MM.1S (cell line): ENCODE measurements at regions not wholly inside any gene's neighbourhood (a gene's known extent, or its start where the extent isn't known, plus 50 kb on each side); places are given as distances from the start of the nearest gene placed in this dataset.

Source experiments
- EZH2 ChIP-seq: fragments of 300-600 bp; sonication (generic); optimal IDR thresholded peaks from 2 replicates; pipeline ENCODE3; 2017; ENCODE audit warnings: low read depth, mild to moderate bottlenecking, antibody characterized with exemption, low read length, mixed read lengths
- TF ChIP-seq, protein P1 (sequence below): fragments of 300-600 bp; sonication (generic); IDR thresholded peaks from 2 replicates; pipeline ENCODE4 v1.5.1; 2016; ENCODE audit warnings: antibody characterized with exemption, low read length, mixed read lengths

DNA sequence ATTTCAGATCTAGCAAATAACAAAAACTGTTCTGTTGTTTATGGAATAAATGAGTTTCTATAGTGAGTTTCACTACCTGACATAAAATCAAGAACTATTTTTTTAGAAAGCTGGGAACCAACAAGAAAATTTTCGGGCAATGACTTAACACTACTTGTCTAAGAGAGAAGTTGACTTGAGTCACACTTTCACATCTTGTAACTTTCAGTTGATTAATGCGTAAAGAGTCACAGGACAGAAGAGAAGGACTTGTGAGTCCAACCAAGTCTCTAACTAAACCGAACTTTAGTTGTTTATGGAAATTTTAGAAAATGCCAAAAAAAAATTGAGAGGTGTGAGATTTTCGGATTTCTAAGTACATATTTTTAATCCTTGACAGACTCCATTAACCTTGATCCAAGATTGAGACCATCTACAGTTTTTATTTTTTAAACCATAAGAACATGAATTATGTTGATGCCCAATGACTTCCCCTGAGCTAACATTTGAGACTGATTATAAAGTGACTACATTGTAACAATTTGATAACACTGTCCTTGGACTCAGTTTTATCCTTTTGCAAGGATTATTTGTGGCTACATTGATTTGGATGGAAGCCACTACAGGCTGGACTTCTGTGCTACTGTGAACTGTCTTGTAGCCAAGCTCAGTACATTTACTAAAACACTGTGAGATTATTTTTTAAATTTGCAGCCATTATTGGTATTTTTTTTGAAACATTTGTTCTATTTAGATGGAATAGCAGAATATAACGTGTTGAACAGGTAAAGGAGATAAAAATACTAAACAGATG is 284.0 kb downstream of the PTPRC start:
- TF ChIP-seq, protein P1, sequence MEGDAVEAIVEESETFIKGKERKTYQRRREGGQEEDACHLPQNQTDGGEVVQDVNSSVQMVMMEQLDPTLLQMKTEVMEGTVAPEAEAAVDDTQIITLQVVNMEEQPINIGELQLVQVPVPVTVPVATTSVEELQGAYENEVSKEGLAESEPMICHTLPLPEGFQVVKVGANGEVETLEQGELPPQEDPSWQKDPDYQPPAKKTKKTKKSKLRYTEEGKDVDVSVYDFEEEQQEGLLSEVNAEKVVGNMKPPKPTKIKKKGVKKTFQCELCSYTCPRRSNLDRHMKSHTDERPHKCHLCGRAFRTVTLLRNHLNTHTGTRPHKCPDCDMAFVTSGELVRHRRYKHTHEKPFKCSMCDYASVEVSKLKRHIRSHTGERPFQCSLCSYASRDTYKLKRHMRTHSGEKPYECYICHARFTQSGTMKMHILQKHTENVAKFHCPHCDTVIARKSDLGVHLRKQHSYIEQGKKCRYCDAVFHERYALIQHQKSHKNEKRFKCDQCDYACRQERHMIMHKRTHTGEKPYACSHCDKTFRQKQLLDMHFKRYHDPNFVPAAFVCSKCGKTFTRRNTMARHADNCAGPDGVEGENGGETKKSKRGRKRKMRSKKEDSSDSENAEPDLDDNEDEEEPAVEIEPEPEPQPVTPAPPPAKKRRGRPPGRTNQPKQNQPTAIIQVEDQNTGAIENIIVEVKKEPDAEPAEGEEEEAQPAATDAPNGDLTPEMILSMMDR, result no peak
- no peak for TF ChIP-seq EZH2
